Activated CD4-positive, alpha-beta T cell treated with anti-CD3 and anti-CD28 coated beads, Interleukin-2, amount 10 ng/mL, durations not matched to agents 24 days and 14 days (primary cell): ENCODE measurements at regions not wholly inside any gene's neighbourhood (a gene's known extent, or its start where the extent isn't known, plus 50 kb on each side); places are given as distances from the start of the nearest gene placed in this dataset.
"Not testable (repeated sequence)": the region's sequence is repeated elsewhere in the genome, so short reads cannot be mapped to it uniquely, and the experiment has no call there.

ENCODE experiments used
- DNase-seq: peaks from one replicate; pipeline ENCODE4 v3.0.0; 2022
- H3K27ac Mint-ChIP-seq: one replicate; pipeline ENCODE4 v1.8.0; 2022; ENCODE audit warnings: mild to moderate bottlenecking, mixed read lengths
- H3K27me3 Mint-ChIP-seq: one replicate; pipeline ENCODE4 v1.8.0; 2022; ENCODE audit warnings: mixed read lengths
- H3K36me3 Mint-ChIP-seq: one replicate; pipeline ENCODE4 v1.8.0; 2022; ENCODE audit warnings: low read depth, mild to moderate bottlenecking, mixed read lengths
- H3K4me1 Mint-ChIP-seq: one replicate; pipeline ENCODE4 v1.8.0; 2021; ENCODE audit warnings: mixed read lengths
- H3K4me3 Mint-ChIP-seq: one replicate; pipeline ENCODE4 v1.8.0; 2022; ENCODE audit warnings: mild to moderate bottlenecking, moderate library complexity, mixed read lengths
- H3K9me3 Mint-ChIP-seq: one replicate; pipeline ENCODE4 v1.8.0; 2021; ENCODE audit warnings: mixed read lengths
- intact Hi-C: fragments of 100-400 bp; cut with micrococcal nuclease; formaldehyde crosslinking; loops from one replicate; pipeline ENCODE4 v1.15.1; 2023

- H3K27me3 Mint-ChIP-seq, H3K36me3 Mint-ChIP-seq, H3K27ac Mint-ChIP-seq, H3K9me3 Mint-ChIP-seq, intact Hi-C loops, H3K4me3 Mint-ChIP-seq, H3K4me1 Mint-ChIP-seq, DNase-seq: not testable (repeated sequence)
Measured at GRCh38 chr13:87826301-87826700, 155.1 kb downstream of the SLITRK5 start.

GRCh38 chr13:87827479-87827878 is 156.3 kb downstream of the SLITRK5 start:
- no peak for DNase-seq
- Mint-ChIP-seq H3K27ac (no peak overlapping the region), H3K9me3 (no peaks in the 10 kb centered on the region), H3K27me3 (no peaks in the 10 kb centered on the region), H3K4me1 (no peaks in the 10 kb centered on the region), H3K36me3 (no peaks in the 10 kb centered on the region), H3K4me3 (no peak overlapping the region)
- intact Hi-C loops, result no loop called here

- H3K27me3 Mint-ChIP-seq, result no peaks in the 10 kb centered on the region
- no peak overlapping the region for H3K27ac Mint-ChIP-seq
- no peaks in the 10 kb centered on the region for H3K9me3 Mint-ChIP-seq
- intact Hi-C loops, result no loop called here
- no peak for DNase-seq
- no peaks in the 10 kb centered on the region for H3K4me1 Mint-ChIP-seq
- H3K36me3 Mint-ChIP-seq, result no peaks in the 10 kb centered on the region
- no peak overlapping the region for H3K4me3 Mint-ChIP-seq
Measured at GRCh38 chr13:87837522-87837921, 166.4 kb downstream of the SLITRK5 start.

- Mint-ChIP-seq H3K36me3 (no peaks in the 10 kb centered on the region), H3K4me3 (no peak overlapping the region), H3K27me3 (no peaks in the 10 kb centered on the region), H3K27ac (no peak overlapping the region), H3K9me3 (no peaks in the 10 kb centered on the region), H3K4me1 (no peaks in the 10 kb centered on the region)
- intact Hi-C loops, result no loop called here
- no peak for DNase-seq
Measured at GRCh38 chr13:87837946-87838345, 166.8 kb downstream of the SLITRK5 start.

- Mint-ChIP-seq H3K9me3 (peaks cover 14% of the 10 kb centered on the region), H3K4me3 (no peak overlapping the region), H3K27ac (no peak overlapping the region), H3K36me3 (no peaks in the 10 kb centered on the region), H3K27me3 (no peaks in the 10 kb centered on the region), H3K4me1 (no peaks in the 10 kb centered on the region)
- intact Hi-C loops, result no loop called here
- DNase-seq, result no peak
Measured at GRCh38 chr13:87851410-87851809, 180.2 kb downstream of the SLITRK5 start.

GRCh38 chr13:87855553-87855952 is 184.4 kb downstream of the SLITRK5 start:
- Mint-ChIP-seq H3K27ac (no peak overlapping the region), H3K9me3 (peaks cover 19% of the 10 kb centered on the region)
- intact Hi-C loops, result no loop called here

GRCh38 chr13:87859261-87859660 is 188.1 kb downstream of the SLITRK5 start:
- Mint-ChIP-seq H3K27ac (no peak overlapping the region), H3K9me3 (peaks cover 5% of the 10 kb centered on the region), H3K36me3 (no peaks in the 10 kb centered on the region), H3K4me3 (no peak overlapping the region), H3K27me3 (no peaks in the 10 kb centered on the region), H3K4me1 (no peaks in the 10 kb centered on the region)
- no peak for DNase-seq
- intact Hi-C loops, result no loop called here

More at GRCh38 chr13:87855553-87855952, 184.4 kb downstream of the SLITRK5 start:
- Mint-ChIP-seq H3K27me3 (no peaks in the 10 kb centered on the region), H3K4me1 (no peaks in the 10 kb centered on the region), H3K36me3 (no peaks in the 10 kb centered on the region), H3K4me3 (no peak overlapping the region)
- no peak for DNase-seq

GRCh38 chr13:87867426-87867825 is 196.3 kb downstream of the SLITRK5 start:
- DNase-seq, result no peak
- Mint-ChIP-seq H3K9me3 (no peaks in the 10 kb centered on the region), H3K4me1 (no peaks in the 10 kb centered on the region), H3K4me3 (no peak overlapping the region), H3K36me3 (no peaks in the 10 kb centered on the region), H3K27ac (no peak overlapping the region), H3K27me3 (no peaks in the 10 kb centered on the region)
- intact Hi-C loops, result no loop called here

- H3K4me1 Mint-ChIP-seq, result no peaks in the 10 kb centered on the region
- DNase-seq, result no peak
- no peaks in the 10 kb centered on the region for H3K27me3 Mint-ChIP-seq
- H3K27ac Mint-ChIP-seq, result no peak overlapping the region
- intact Hi-C loops, result no loop called here
- H3K4me3 Mint-ChIP-seq, result no peak overlapping the region
- H3K9me3 Mint-ChIP-seq, result no peaks in the 10 kb centered on the region
- no peaks in the 10 kb centered on the region for H3K36me3 Mint-ChIP-seq
Measured at GRCh38 chr13:87868731-87869130, 197.6 kb downstream of the SLITRK5 start.

GRCh38 chr13:87872813-87873212 is 201.6 kb downstream of the SLITRK5 start:
- Mint-ChIP-seq H3K4me3 (no peak overlapping the region), H3K4me1 (no peaks in the 10 kb centered on the region), H3K27ac (no peak overlapping the region), H3K9me3 (no peaks in the 10 kb centered on the region), H3K27me3 (no peaks in the 10 kb centered on the region), H3K36me3 (no peaks in the 10 kb centered on the region)
- intact Hi-C loops, result no loop called here
- no peak for DNase-seq

- Mint-ChIP-seq H3K9me3 (no peaks in the 10 kb centered on the region), H3K27me3 (no peaks in the 10 kb centered on the region), H3K27ac (no peak overlapping the region), H3K4me1 (no peaks in the 10 kb centered on the region), H3K36me3 (no peaks in the 10 kb centered on the region), H3K4me3 (no peak overlapping the region)
- no peak for DNase-seq
- intact Hi-C loops, result no loop called here
Measured at GRCh38 chr13:87877477-87877876, 206.3 kb downstream of the SLITRK5 start.

- no peaks in the 10 kb centered on the region for H3K36me3 Mint-ChIP-seq
- no peak for DNase-seq
- H3K4me1 Mint-ChIP-seq, result no peaks in the 10 kb centered on the region
- no peaks in the 10 kb centered on the region for H3K9me3 Mint-ChIP-seq
- H3K27ac Mint-ChIP-seq, result no peak overlapping the region
- H3K27me3 Mint-ChIP-seq, result no peaks in the 10 kb centered on the region
- intact Hi-C loops, result no loop called here
- no peak overlapping the region for H3K4me3 Mint-ChIP-seq
Measured at GRCh38 chr13:87878706-87879105, 207.5 kb downstream of the SLITRK5 start.

GRCh38 chr13:87884884-87885283 is 213.7 kb downstream of the SLITRK5 start:
- Mint-ChIP-seq H3K27me3 (no peaks in the 10 kb centered on the region), H3K9me3 (no peaks in the 10 kb centered on the region), H3K36me3 (no peaks in the 10 kb centered on the region), H3K27ac (no peak overlapping the region), H3K4me1 (no peaks in the 10 kb centered on the region), H3K4me3 (no peak overlapping the region)
- intact Hi-C loops, result no loop called here
- DNase-seq, result no peak

GRCh38 chr13:87887459-87888123 is 216.4 kb downstream of the SLITRK5 start:
- H3K4me3 Mint-ChIP-seq, result no peak overlapping the region
- H3K36me3 Mint-ChIP-seq, result no peaks in the 10 kb centered on the region
- H3K27ac Mint-ChIP-seq, result no peak overlapping the region
- H3K4me1 Mint-ChIP-seq, result no peaks in the 10 kb centered on the region
- no peaks in the 10 kb centered on the region for H3K27me3 Mint-ChIP-seq
- intact Hi-C loops, result no loop called here
- no peak for DNase-seq
- H3K9me3 Mint-ChIP-seq, result no peaks in the 10 kb centered on the region

- intact Hi-C loops, result no loop called here
- Mint-ChIP-seq H3K9me3 (no peaks in the 10 kb centered on the region), H3K4me1 (no peaks in the 10 kb centered on the region), H3K27ac (no peak overlapping the region), H3K27me3 (no peaks in the 10 kb centered on the region), H3K4me3 (no peak overlapping the region), H3K36me3 (no peaks in the 10 kb centered on the region)
- DNase-seq, result no peak
Measured at GRCh38 chr13:87889254-87889653, 218.1 kb downstream of the SLITRK5 start.
